ENCODE measurements at regions not wholly inside any gene's neighbourhood (a gene's known extent, or its start where the extent isn't known, plus 50 kb on each side); places are given as distances from the start of the nearest gene placed in this dataset.

- no peak for TF ChIP-seq GATA2 (CRISPR knock-in tag; IDR thresholded peaks at IDR 0.05)
- TF ChIP-seq SMC3 (IDR thresholded peaks at IDR 0.05; ENCODE audit: low read depth, low read length): no peak
- no peak for TF ChIP-seq MEF2A (IDR thresholded peaks at IDR 0.05; ENCODE audit: borderline replicate concordance, low read depth)
- no peak for TF ChIP-seq YY1 (IDR thresholded peaks at IDR 0.05; ENCODE audit: low read depth)
- no peak for TF ChIP-seq NRF1 (IDR thresholded peaks at IDR 0.05; ENCODE audit: low read depth, low read length)
- TF ChIP-seq MAX (IDR thresholded peaks at IDR 0.05; ENCODE audit: low read depth): no peak
- no peak for TF ChIP-seq IRF3 (IDR thresholded peaks at IDR 0.05; ENCODE audit: low read depth, low read length)
- TF ChIP-seq POLR2AphosphoS5 (IDR thresholded peaks at IDR 0.05; ENCODE audit: low read depth, low read length): no peak
- no peak for TF ChIP-seq EZH2phosphoT487 (IDR thresholded peaks at IDR 0.05; ENCODE audit: borderline replicate concordance, low read depth)
- no peak for TF ChIP-seq USF1 (IDR thresholded peaks at IDR 0.05; ENCODE audit: borderline replicate concordance, low read depth)
- TF ChIP-seq TAF1 (IDR thresholded peaks at IDR 0.05; ENCODE audit: borderline replicate concordance, low read depth, low read length): no peak
- no peak for TF ChIP-seq USF2 (IDR thresholded peaks at IDR 0.05; ENCODE audit: borderline replicate concordance, low read depth, low read length)
- TF ChIP-seq PBX3 (IDR thresholded peaks at IDR 0.05): no peak
- TF ChIP-seq JUND (IDR thresholded peaks at IDR 0.05): no peak
- no peak for TF ChIP-seq RXRA (IDR thresholded peaks at IDR 0.05; ENCODE audit: borderline replicate concordance, low read depth)
- no peak overlapping the region for H3K4me3 ChIP-seq (ENCODE audit: low read depth in 2 of 2, low read length in 1 of 2)
- CTCF ChIA-PET: no interaction called here
Measured at GRCh38 chr10:118930614-118931013, 98.9 kb upstream of the NANOS1 start.

More at GRCh38 chr10:118930614-118931013, 98.9 kb upstream of the NANOS1 start:
- H2AFZ ChIP-seq (ENCODE audit: low read depth): no peak overlapping the region
- 14% methylated on average over 1 of the region's 1 CpG for WGBS (ENCODE audit: low lambda C conversion rate)
- no peak for DNase-seq
- peaks cover 12% of the 10 kb centered on the region for H3K9me3 ChIP-seq
- no peaks in the 10 kb centered on the region for H3K27me3 ChIP-seq (ENCODE audit: insufficient read depth)
- no peak overlapping the region for H3K9ac ChIP-seq
- H3K9me2 ChIP-seq: 0 out of 2 replicates have a peak, but pooled peaks cover 4% of the 10 kb centered on the region
- POLR2A ChIA-PET: no interaction called here
- H3K4me1 ChIP-seq (ENCODE audit: control insufficient read depth in 1 of 2, insufficient read depth in 2 of 2, low read depth in 1 of 2, low read length in 1 of 2): no peaks in the 10 kb centered on the region; a peak in 1 of 4 replicates
- H4K20me1 ChIP-seq (ENCODE audit: insufficient read depth): no peaks in the 10 kb centered on the region
- H3K4me2 ChIP-seq: no peak overlapping the region
- no peaks in the 10 kb centered on the region for H3K79me2 ChIP-seq (ENCODE audit: insufficient read depth)
- H3K36me3 ChIP-seq (replicated peaks in 1 of 2; ENCODE audit: control insufficient read depth in 1 of 2, insufficient read depth in 2 of 2, low read length in 1 of 2): no peaks in the 10 kb centered on the region
- no peaks in the 10 kb centered on the region for H3F3A ChIP-seq (replicated peaks; ENCODE audit: insufficient read depth)
- no peak overlapping the region for H3K27ac ChIP-seq (ENCODE audit: low read depth in 2 of 2, low read length in 1 of 2)
